ENCODE measurements at regions not wholly inside any gene's neighbourhood (a gene's known extent, or its start where the extent isn't known, plus 50 kb on each side); places are given as distances from the start of the nearest gene placed in this dataset.

DNA sequence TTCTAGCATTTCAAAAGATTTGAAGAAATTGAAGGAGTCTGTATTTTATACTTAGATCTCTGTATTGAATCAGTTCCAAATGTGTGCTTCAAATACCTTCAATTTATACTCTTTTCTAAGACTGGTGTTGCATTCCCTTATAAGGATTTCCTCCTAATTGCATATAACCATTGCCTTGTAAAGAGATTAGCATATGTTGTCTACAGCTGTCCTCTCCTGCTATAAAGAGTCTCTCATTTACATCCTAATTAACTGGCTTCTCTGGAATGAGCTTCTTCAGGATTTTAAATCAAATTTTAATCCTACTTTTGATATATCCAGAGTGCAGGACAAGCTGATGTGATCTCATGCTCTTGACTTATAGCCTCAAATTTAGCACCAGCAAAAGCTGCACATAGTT is 957.3 kb downstream of the XPNPEP1 start:
- TF ChIP-seq CTCF (conservative IDR thresholded peaks at IDR 0.05; ENCODE audit: low read length) = no peak
- TF ChIP-seq EZH2phosphoT487 (IDR thresholded peaks at IDR 0.05; ENCODE audit: borderline replicate concordance, low read depth, low read length) = no peak

Measured in OCI-LY7 (cell line).